SJCRH30 (cell line): ENCODE measurements at regions not wholly inside any gene's neighbourhood (a gene's known extent, or its start where the extent isn't known, plus 50 kb on each side); places are given as distances from the start of the nearest gene placed in this dataset.

Experiments
- DNase-seq, 2 experiments: peaks; one replicate each; pipeline ENCODE4 v3.0.0-alpha.2; 2015 to 2020
- H3K27ac ChIP-seq: fragments of 250-450 bp; sonication (Bioruptor Pico); 2 replicates; pipeline ENCODE4 v1.5.1; 2020; ENCODE audit warnings: mild to moderate bottlenecking, moderate library complexity
- H3K27me3 ChIP-seq: fragments of 250-450 bp; sonication (Bioruptor Pico); 2 replicates; pipeline ENCODE4 v1.5.1; 2020; ENCODE audit warnings: mild to moderate bottlenecking, moderate library complexity
- H3K36me3 ChIP-seq: fragments of 250-450 bp; sonication (Bioruptor Pico); 2 replicates; pipeline ENCODE4 v1.5.1; 2020; ENCODE audit warnings: mild to moderate bottlenecking, moderate library complexity
- H3K4me1 ChIP-seq: fragments of 250-450 bp; sonication (Bioruptor Pico); 2 replicates; pipeline ENCODE4 v1.5.1; 2020; ENCODE audit warnings: mild to moderate bottlenecking, moderate library complexity
- H3K4me3 ChIP-seq: fragments of 250-450 bp; sonication (Bioruptor Pico); 2 replicates; pipeline ENCODE4 v1.5.1; 2020; ENCODE audit warnings: mild to moderate bottlenecking, moderate library complexity
- H3K9me3 ChIP-seq: fragments of 250-450 bp; sonication (Bioruptor Pico); replicated peaks from 2 replicates; pipeline ENCODE4 v1.5.1; 2020; ENCODE audit warnings: mild to moderate bottlenecking, moderate library complexity

DNA sequence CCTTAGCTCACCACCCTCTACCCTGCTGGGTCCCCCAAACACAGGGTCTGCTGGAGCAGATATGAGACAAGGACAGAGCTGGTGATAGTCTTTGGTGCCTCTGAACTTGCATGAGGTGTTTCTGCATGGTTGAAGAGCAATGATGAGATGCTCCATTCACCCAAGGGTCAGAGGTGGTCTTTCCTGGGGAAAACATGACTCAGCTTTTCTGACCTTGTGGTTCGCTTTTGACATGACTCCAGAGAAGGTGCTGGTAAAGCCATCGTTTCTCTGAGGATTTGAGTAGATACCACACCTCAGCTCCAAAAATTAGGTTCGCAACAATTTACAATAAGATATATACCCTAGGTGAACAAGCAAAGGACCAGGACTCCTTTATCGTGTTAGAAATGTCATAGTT, 304.8 kb downstream of the DHX35 start:
- Histone ChIP-seq H3K9me3 (no peaks in the 10 kb centered on the region), H3K27ac (no peak overlapping the region), H3K27me3 (peaks cover 5% of the 10 kb centered on the region; the same call in 1 of the 2 replicates), H3K36me3 (no peaks in the 10 kb centered on the region), H3K4me1 (no peaks in the 10 kb centered on the region), H3K4me3 (no peak overlapping the region)
- no peak for DNase-seq

DNA sequence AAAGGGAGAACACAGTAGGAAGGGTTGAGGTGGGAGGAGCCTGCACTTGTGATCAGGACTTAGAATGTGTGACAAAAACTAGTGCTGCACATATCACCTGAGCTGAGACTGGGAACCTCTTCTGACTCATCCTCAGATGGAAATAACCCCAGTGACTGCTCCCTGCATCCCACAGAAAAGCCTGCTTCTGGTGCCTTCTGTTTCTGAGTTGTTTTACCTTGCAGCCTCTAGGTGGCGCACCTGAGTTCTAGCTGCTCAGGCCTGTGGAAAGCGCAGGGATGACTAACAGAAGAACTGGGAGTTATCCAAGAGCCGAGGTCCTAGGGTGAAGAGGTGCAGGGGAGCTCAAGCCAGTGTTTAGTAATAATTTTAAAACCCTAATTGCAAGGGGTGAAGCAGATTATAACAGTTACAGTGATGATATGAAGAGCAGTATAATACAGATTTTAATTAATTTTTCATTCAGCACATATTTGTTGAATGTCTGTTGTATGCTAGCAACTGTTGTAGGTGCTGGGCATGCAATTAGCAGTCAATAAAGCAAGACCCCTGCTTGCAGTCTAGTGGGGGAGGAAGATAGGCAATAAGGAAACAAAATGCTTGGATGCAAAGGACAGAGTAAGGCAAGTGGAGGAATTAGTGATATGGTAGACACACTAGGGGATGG, 302.5 kb downstream of the DHX35 start:
- H3K4me3 ChIP-seq: no peak overlapping the region
- no peaks in the 10 kb centered on the region for H3K36me3 ChIP-seq
- no peak overlapping the region for H3K27ac ChIP-seq
- peak; percentile 61 to 85 for DNase-seq
- H3K9me3 ChIP-seq: no peaks in the 10 kb centered on the region
- no peaks in the 10 kb centered on the region for H3K4me1 ChIP-seq
- H3K27me3 ChIP-seq: no peaks in the 10 kb centered on the region

GRCh38 chr20:39263076-39263475, 300.9 kb downstream of the DHX35 start:
- no peak for DNase-seq
- no peak overlapping the region for H3K4me3 ChIP-seq
- H3K36me3 ChIP-seq: no peaks in the 10 kb centered on the region
- no peak overlapping the region for H3K27ac ChIP-seq
- H3K4me1 ChIP-seq: no peaks in the 10 kb centered on the region
- no peaks in the 10 kb centered on the region for H3K9me3 ChIP-seq
- no peaks in the 10 kb centered on the region for H3K27me3 ChIP-seq

DNA sequence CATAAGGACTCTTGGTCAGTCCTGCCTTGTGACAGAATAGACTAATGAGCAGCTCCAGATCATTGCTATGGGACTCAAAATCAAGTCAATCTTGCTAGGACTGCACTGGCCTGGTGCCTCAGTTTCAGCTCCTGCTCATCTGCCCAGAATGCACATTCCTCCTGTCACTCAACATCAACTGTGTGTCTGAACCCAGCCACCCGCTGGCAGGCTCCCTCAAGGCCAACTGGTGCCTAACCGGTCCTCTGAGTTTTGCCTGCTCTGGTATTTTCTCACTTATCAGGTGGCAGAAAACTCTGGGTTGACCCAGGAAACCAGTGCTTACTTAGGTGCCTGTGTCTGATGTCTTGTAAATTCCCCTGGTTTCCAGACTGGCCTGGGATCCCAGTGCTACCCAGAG, 297.7 kb downstream of the DHX35 start:
- DNase-seq: no peak
- H3K36me3 ChIP-seq: no peaks in the 10 kb centered on the region
- no peaks in the 10 kb centered on the region for H3K4me1 ChIP-seq
- peaks cover 13% of the 10 kb centered on the region; the same call in 1 of the 2 replicates for H3K27me3 ChIP-seq
- no peak overlapping the region for H3K4me3 ChIP-seq
- H3K27ac ChIP-seq: no peak overlapping the region
- H3K9me3 ChIP-seq: no peaks in the 10 kb centered on the region

DNA sequence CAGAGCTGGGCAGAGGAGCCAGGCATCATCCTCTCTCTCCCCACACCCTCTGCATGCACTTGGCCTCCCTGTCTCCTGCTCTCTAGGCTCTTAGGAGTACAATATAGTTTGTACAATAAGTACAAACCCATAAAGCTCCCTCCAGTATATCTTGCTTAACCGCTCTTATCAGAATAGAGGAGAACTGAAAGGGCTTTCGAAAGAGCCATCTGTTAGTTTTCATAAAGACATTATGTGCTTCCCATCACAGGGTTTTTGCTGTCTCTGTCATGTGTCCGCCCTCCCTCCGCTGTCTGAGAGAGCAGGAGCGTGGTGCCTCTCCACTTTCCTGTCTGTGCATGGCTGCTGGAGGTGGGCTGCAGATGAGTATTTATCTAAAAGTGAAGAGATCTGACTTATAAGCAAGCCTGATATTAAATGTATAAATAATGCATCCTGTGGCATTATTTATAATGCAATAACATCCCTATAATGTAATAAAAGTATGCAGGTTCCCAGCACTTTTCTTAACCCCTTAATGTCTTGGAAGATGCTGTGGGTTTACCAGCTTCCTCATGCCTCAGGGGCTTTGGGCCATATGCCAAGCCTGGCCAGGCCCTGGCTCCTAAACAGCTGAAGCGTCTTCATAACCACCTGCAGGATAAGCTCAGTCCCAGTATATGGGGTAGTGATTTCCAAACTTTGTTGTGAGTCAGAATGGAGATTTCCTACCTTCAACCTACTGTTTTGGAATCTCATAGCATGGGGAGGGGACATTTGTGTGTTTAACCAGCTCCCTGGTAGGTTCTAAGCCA, 297.1 kb downstream of the DHX35 start:
- DNase-seq: peak in 1 of 2 experiments; percentile 23
- no peaks in the 10 kb centered on the region for H3K4me1 ChIP-seq
- H3K27ac ChIP-seq: no peak overlapping the region
- H3K4me3 ChIP-seq: no peak overlapping the region
- H3K27me3 ChIP-seq: peaks cover 13% of the 10 kb centered on the region; the same call in 1 of the 2 replicates
- H3K36me3 ChIP-seq: no peaks in the 10 kb centered on the region
- no peaks in the 10 kb centered on the region for H3K9me3 ChIP-seq

GRCh38 chr20:39258253-39258652, 296.1 kb downstream of the DHX35 start:
- no peaks in the 10 kb centered on the region for H3K36me3 ChIP-seq
- no peak for DNase-seq
- H3K27me3 ChIP-seq: peaks cover 13% of the 10 kb centered on the region; the same call in 1 of the 2 replicates
- H3K4me1 ChIP-seq: no peaks in the 10 kb centered on the region
- no peaks in the 10 kb centered on the region for H3K9me3 ChIP-seq
- H3K27ac ChIP-seq: no peak overlapping the region
- H3K4me3 ChIP-seq: no peak overlapping the region

DNA sequence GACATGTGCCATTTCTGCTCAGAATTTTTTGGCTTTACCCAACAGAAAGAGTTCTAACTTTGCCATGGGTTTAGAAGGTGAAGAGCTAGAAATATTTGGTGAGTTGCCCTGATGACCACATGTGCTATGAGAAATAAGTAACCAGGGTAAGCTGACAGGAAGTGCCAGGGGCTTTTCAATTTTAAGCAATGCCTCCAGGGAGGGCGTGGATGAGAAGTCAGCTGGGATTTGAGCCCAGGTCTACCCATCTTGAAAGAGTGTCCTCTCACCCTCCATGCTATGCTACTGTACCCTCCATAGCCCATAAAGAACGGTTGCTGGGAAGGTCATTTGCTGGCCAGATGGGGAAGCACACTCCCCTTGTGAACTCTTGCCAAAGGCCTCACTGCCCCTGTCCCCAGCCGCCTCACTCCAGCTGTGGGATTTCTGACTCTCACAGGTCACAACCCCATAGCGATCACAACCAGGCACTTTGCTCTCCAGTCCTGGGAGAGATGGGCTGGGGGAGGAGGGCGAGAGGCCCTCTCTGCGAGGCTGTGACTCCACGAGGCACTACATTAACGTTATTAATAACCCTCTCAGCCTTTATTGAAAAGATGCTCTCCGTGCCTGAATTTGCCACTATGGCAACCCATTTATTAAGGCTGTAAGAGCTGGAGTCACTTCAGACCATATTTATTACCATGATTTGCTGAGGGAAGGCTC, 291.1 kb downstream of the DHX35 start:
- Histone ChIP-seq H3K4me3 (no peak overlapping the region), H3K27ac (no peak overlapping the region), H3K36me3 (no peaks in the 10 kb centered on the region), H3K4me1 (no peaks in the 10 kb centered on the region), H3K9me3 (no peaks in the 10 kb centered on the region), H3K27me3 (peaks cover 19% of the 10 kb centered on the region)
- DNase-seq: no peak

DNA sequence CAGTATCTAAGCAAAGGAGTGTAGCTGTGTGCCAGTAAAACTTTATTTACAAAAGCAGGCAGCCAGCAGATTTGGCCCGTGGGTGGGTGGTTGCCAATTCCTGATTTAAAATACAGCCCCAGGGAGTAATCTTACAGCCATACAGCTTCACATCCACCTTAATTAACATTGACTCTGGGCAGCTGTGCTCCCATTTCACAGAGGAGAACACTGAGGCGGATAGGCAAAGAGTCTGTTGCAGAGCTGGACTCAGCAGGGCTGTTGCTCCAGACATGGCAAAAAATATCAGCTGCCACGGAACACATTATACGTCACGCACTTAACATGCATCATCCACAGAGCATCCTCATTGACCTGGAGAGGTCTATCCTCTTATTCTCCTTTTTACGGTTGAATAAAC, 289.9 kb downstream of the DHX35 start:
- peaks cover 19% of the 10 kb centered on the region for H3K27me3 ChIP-seq
- no peaks in the 10 kb centered on the region for H3K9me3 ChIP-seq
- no peaks in the 10 kb centered on the region for H3K36me3 ChIP-seq
- no peak overlapping the region for H3K4me3 ChIP-seq
- no peaks in the 10 kb centered on the region for H3K4me1 ChIP-seq
- no peak for DNase-seq
- no peak overlapping the region for H3K27ac ChIP-seq

DNA sequence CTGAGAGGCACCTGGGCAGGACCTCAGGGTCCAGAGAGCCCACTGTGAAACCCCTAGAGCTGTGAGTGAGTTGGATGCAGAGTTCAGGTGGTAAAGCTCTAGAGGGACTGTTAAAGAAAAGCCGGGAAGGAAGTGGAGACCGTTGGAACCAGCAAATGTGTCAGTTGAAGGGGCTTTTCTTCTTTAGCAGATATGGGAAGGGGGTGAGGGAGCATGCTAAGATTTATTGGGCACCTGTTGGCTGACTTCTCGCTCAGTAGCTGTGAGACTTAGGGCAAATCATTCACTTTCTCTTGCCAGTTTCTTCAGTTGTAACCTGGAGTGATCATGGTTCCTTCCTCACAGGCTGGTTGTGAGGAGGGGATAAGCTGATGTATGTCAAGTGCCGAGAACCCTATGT, 287.7 kb downstream of the DHX35 start:
- Histone ChIP-seq H3K36me3 (no peaks in the 10 kb centered on the region), H3K27ac (no peak overlapping the region), H3K27me3 (peaks cover 6% of the 10 kb centered on the region), H3K4me1 (no peaks in the 10 kb centered on the region), H3K4me3 (no peak overlapping the region), H3K9me3 (no peaks in the 10 kb centered on the region)
- DNase-seq: no peak

DNA sequence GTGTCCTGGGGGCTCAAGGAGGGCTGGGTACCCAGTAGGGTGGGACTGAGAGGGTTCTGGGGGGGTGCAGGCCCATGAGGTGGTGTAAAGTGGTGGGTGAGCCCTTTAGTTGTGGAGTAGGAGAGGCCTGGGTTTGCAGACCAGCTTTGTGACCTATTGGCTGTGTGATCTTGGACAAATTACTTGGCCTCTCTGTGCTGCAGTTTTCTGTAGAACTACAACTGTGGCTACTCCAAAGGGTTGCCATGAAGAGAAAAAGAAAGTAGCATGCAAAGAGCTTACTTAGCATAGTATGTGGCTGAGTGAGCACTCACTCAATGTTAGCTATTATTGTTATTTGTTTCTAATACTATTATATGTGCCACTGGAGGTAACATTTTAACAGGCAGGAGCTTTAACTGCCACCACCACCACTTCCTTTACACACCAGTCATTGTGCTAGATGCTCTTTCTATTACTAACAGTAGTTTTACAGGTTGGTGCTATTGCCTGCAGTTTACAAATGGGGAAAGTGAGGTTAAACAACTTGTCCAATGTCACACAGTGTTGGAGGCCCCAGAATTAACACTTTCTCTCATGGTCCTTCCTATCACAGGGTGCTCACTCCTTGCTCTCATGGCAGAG, 286.8 kb downstream of the DHX35 start:
- no peak for DNase-seq
- H3K9me3 ChIP-seq: no peaks in the 10 kb centered on the region
- H3K36me3 ChIP-seq: no peaks in the 10 kb centered on the region
- peaks cover 6% of the 10 kb centered on the region for H3K27me3 ChIP-seq
- H3K27ac ChIP-seq: no peak overlapping the region
- no peak overlapping the region for H3K4me3 ChIP-seq
- no peaks in the 10 kb centered on the region for H3K4me1 ChIP-seq

GRCh38 chr20:39248171-39248861, 286.2 kb downstream of the DHX35 start:
- Histone ChIP-seq H3K36me3 (no peaks in the 10 kb centered on the region), H3K4me3 (no peak overlapping the region), H3K4me1 (no peaks in the 10 kb centered on the region), H3K9me3 (no peaks in the 10 kb centered on the region), H3K27me3 (peaks cover 6% of the 10 kb centered on the region), H3K27ac (no peak overlapping the region)
- DNase-seq: no peak

- Histone ChIP-seq H3K4me3 (no peak overlapping the region), H3K36me3 (no peaks in the 10 kb centered on the region), H3K27ac (no peak overlapping the region), H3K9me3 (no peaks in the 10 kb centered on the region), H3K4me1 (no peaks in the 10 kb centered on the region), H3K27me3 (peaks cover 3% of the 10 kb centered on the region; the same call in 1 of the 2 replicates)
- DNase-seq: no peak
These were observed 284.3 kb downstream of the DHX35 start for GRCh38 chr20:39246436-39246835.

DNA sequence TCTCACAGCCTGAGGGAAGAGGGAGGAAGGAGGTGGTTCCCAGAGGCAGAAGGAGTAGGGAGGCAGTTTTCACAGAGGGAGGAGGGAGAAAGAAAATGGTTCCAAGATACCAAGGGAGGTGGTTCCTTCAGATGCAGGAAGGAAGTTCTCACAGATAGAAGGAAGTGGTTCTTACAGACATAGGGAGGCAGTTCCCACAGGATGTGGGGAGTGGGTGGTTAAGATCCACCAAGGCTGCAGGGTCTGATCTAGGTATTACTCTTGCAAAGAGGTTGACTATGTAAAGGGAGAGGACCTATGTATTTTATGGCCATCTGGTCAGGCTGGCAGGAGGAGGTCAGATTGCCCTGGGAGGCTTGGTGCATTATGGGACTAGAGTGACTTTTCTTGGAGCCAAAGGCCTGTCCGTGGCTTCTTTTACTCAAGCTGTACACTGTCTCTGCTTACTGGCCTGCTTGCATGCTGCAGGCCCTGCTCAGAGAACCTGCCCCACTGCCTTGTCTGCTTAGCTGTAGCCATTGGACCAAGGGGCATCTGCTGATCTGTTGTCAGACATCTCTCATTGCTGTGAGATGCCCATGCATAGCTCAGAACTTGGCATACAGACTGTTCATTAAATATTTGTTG, 283.7 kb downstream of the DHX35 start:
- DNase-seq: no peak
- Histone ChIP-seq H3K9me3 (no peaks in the 10 kb centered on the region), H3K27ac (no peak overlapping the region), H3K36me3 (no peaks in the 10 kb centered on the region), H3K4me1 (no peaks in the 10 kb centered on the region), H3K4me3 (no peak overlapping the region), H3K27me3 (peaks cover 3% of the 10 kb centered on the region; the same call in 1 of the 2 replicates)

GRCh38 chr20:39243962-39244361, 281.8 kb downstream of the DHX35 start:
- no peaks in the 10 kb centered on the region for H3K4me1 ChIP-seq
- no peaks in the 10 kb centered on the region for H3K9me3 ChIP-seq
- H3K4me3 ChIP-seq: no peak overlapping the region
- DNase-seq: no peak
- no peaks in the 10 kb centered on the region for H3K27me3 ChIP-seq
- no peak overlapping the region for H3K27ac ChIP-seq
- H3K36me3 ChIP-seq: no peaks in the 10 kb centered on the region
